Loucy (cell line): ENCODE measurements at regions not wholly inside any gene's neighbourhood (a gene's known extent, or its start where the extent isn't known, plus 50 kb on each side); places are given as distances from the start of the nearest gene placed in this dataset.
"Not testable (repeated sequence)": the region's sequence is repeated elsewhere in the genome, so short reads cannot be mapped to it uniquely, and the experiment has no call there.

Experiments
- H2AFZ ChIP-seq: fragments of 200-600 bp; sonication (generic); 2 replicates; pipeline ENCODE4 v1.6.0; 2016; ENCODE audit warnings: antibody characterized with exemption, mild to moderate bottlenecking, low read length, moderate library complexity
- H3F3A ChIP-seq: fragments of 200-600 bp; 2 replicates; pipeline ENCODE4 v1.6.0; 2016; ENCODE audit warnings: antibody characterized with exemption, low read depth, mild to moderate bottlenecking
- H3K27me3 ChIP-seq: fragments of 200-600 bp; sonication (generic); 2 replicates; pipeline ENCODE4 v1.6.1; 2014; ENCODE audit warnings: low read length, mild to moderate bottlenecking; ENCODE audit not compliant: insufficient read depth, poor library complexity, severe bottlenecking
- H3K36me3 ChIP-seq: fragments of 200-600 bp; sonication (generic); 2 replicates; pipeline ENCODE4 v1.6.1; 2016; ENCODE audit warnings: low read length; ENCODE audit not compliant: insufficient read depth
- H3K4me1 ChIP-seq: fragments of 200-600 bp; sonication (generic); 2 replicates; pipeline ENCODE4 v1.5.1; 2014; ENCODE audit warnings: low read length, mild to moderate bottlenecking; ENCODE audit not compliant: insufficient read depth, poor library complexity, severe bottlenecking
- H3K4me2 ChIP-seq: fragments of 200-600 bp; sonication (generic); 2 replicates; pipeline ENCODE4 v1.6.0; 2014; ENCODE audit warnings: antibody characterized with exemption, low read length, low read depth, mild to moderate bottlenecking; ENCODE audit not compliant: poor library complexity, severe bottlenecking
- H3K4me3 ChIP-seq: fragments of 200-600 bp; sonication (generic); 2 replicates; pipeline ENCODE4 v1.5.1; 2014; ENCODE audit warnings: low read length, mild to moderate bottlenecking, mixed read lengths; ENCODE audit not compliant: poor library complexity, severe bottlenecking
- H3K79me2 ChIP-seq: fragments of 200-600 bp; sonication (generic); 2 replicates; pipeline ENCODE4 v1.6.1; 2014; ENCODE audit warnings: low read length; ENCODE audit not compliant: insufficient read depth
- H3K9ac ChIP-seq: fragments of 200-600 bp; sonication (generic); 2 replicates; pipeline ENCODE4 v1.6.0; 2014; ENCODE audit warnings: mild to moderate bottlenecking, low read depth, low read length, moderate library complexity; ENCODE audit not compliant: poor library complexity, severe bottlenecking
- H3K9me2 ChIP-seq: fragments of 200-600 bp; sonication (generic); replicated peaks from 2 replicates; pipeline ENCODE4 v1.6.1; 2016; ENCODE audit warnings: low read depth, low read length, mixed read lengths
- H3K9me3 ChIP-seq: fragments of 200-600 bp; sonication (generic); 2 replicates; pipeline ENCODE4 v1.6.1; 2014; ENCODE audit warnings: mild to moderate bottlenecking, antibody characterized with exemption, low read length, low read depth; ENCODE audit not compliant: insufficient read depth
- H4K20me1 ChIP-seq: fragments of 200-600 bp; sonication (generic); 2 replicates; pipeline ENCODE4 v1.6.0; 2014; ENCODE audit warnings: antibody characterized with exemption, low read length, mild to moderate bottlenecking; ENCODE audit not compliant: insufficient read depth, poor library complexity, severe bottlenecking
- EZH2phosphoT487 ChIP-seq: fragments of 200-600 bp; IDR thresholded peaks from 2 replicates; pipeline ENCODE4 v1.6.1; 2018; ENCODE audit warnings: antibody characterized with exemption, mild to moderate bottlenecking, moderate library complexity, borderline replicate concordance
- TF ChIP-seq, protein P1 (sequence below): fragments of 200-600 bp; sonication (generic); conservative IDR thresholded peaks from 2 replicates; pipeline ENCODE4 v1.5.1; 2014; ENCODE audit warnings: mild to moderate bottlenecking, antibody characterized with exemption, low read length

DNA sequence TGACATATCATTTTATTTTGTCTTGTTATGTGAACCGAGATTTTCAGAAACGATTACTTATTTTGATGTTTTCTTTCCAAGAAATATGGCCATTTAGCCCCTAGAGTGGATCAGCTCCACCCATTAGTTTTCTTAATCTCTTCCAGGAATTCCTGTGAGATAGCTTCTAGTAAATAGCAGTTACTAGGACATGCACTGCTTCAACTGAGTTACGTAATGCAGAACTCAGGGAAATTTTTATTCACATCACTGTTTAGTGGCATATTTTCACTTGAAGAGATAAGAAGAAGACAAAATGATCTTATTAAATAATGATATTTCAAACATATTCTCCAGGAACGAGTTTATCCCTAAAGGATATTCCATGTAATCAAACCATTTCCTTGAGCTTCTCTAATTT lies 573.5 kb upstream of the CNTNAP5 start:
- H3K4me1 ChIP-seq: no peaks in the 10 kb centered on the region

DNA sequence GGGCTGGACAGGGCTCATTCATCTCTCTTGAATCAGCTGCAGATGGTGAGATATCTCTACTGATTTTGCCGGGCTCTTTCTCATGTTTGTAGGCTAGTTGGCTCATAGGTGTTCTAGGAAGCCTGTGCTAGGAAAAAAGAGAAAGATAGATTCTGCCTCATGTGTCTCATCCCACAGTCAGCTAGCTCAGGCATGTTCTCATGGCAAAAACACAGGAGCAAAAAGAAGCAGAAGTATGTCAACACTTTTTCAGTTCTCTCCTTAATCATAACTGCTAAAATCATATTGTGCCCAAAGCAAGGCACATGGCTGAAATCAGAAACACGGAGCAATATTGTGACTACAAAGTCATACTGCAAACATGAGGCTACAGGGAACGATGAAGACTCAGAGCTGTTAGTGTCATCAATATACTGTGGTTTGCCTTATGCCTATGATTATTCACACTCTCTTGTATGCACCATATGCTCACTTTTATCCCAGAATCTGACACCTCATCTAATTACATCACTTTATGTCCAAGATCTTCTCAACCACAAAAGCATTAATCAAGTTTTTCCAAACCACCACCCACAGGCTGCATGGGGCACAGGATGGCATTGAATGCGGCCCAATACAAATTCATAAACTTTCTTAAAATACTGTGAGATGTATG lies 571.9 kb upstream of the CNTNAP5 start:
- Histone ChIP-seq H2AFZ (no peak overlapping the region), H3K79me2 (no peaks in the 10 kb centered on the region), H3K27me3 (no peaks in the 10 kb centered on the region), H3K36me3 (no peaks in the 10 kb centered on the region), H3K9me2 (no peaks in the 10 kb centered on the region), H3K4me2 (no peak overlapping the region), H3F3A (no peaks in the 10 kb centered on the region), H3K4me3 (no peak overlapping the region), H3K9me3 (no peaks in the 10 kb centered on the region), H4K20me1 (no peaks in the 10 kb centered on the region), H3K4me1 (no peaks in the 10 kb centered on the region), H3K9ac (no peak overlapping the region)
- TF ChIP-seq, protein P1, sequence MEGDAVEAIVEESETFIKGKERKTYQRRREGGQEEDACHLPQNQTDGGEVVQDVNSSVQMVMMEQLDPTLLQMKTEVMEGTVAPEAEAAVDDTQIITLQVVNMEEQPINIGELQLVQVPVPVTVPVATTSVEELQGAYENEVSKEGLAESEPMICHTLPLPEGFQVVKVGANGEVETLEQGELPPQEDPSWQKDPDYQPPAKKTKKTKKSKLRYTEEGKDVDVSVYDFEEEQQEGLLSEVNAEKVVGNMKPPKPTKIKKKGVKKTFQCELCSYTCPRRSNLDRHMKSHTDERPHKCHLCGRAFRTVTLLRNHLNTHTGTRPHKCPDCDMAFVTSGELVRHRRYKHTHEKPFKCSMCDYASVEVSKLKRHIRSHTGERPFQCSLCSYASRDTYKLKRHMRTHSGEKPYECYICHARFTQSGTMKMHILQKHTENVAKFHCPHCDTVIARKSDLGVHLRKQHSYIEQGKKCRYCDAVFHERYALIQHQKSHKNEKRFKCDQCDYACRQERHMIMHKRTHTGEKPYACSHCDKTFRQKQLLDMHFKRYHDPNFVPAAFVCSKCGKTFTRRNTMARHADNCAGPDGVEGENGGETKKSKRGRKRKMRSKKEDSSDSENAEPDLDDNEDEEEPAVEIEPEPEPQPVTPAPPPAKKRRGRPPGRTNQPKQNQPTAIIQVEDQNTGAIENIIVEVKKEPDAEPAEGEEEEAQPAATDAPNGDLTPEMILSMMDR: no peak
- no peak for TF ChIP-seq EZH2phosphoT487

More for the DNA sequence above, 573.5 kb upstream of the CNTNAP5 start:
- Histone ChIP-seq H3F3A (no peaks in the 10 kb centered on the region), H3K79me2 (no peaks in the 10 kb centered on the region), H3K4me2 (no peak overlapping the region), H3K36me3 (no peaks in the 10 kb centered on the region), H3K27me3 (no peaks in the 10 kb centered on the region), H3K9ac (no peak overlapping the region), H3K4me3 (no peak overlapping the region), H2AFZ (no peak overlapping the region), H3K9me3 (no peaks in the 10 kb centered on the region), H3K9me2 (no peaks in the 10 kb centered on the region), H4K20me1 (no peaks in the 10 kb centered on the region)
- TF ChIP-seq EZH2phosphoT487: no peak
- TF ChIP-seq, protein P1: no peak

DNA sequence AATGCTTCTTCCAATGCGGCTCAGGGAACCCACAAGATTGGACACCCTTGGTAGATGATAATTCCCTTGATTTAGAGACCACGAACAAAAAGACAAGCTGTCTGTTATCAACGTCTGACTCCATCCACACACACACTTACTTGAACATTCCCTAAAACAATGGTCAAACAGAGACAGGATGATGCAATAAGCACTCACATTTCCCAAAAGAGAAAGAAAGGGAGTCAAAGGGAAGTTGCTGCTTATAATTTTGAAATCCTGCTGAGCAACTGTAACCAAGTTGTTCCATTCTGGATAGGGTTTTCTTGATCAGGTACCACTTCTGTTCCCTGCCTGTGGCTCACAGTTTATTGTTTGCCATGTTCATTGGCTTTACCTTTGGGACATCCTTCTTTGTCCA lies 571.3 kb upstream of the CNTNAP5 start:
- Histone ChIP-seq H3K79me2 (no peaks in the 10 kb centered on the region), H3K9me2 (no peaks in the 10 kb centered on the region), H3K9me3 (no peaks in the 10 kb centered on the region), H3K36me3 (no peaks in the 10 kb centered on the region), H3K9ac (no peak overlapping the region), H3K4me3 (no peak overlapping the region), H3K4me2 (no peak overlapping the region), H3K27me3 (no peaks in the 10 kb centered on the region), H2AFZ (no peak overlapping the region), H4K20me1 (no peaks in the 10 kb centered on the region), H3K4me1 (no peaks in the 10 kb centered on the region), H3F3A (no peaks in the 10 kb centered on the region)
- TF ChIP-seq, protein P1: no peak
- no peak for TF ChIP-seq EZH2phosphoT487

DNA sequence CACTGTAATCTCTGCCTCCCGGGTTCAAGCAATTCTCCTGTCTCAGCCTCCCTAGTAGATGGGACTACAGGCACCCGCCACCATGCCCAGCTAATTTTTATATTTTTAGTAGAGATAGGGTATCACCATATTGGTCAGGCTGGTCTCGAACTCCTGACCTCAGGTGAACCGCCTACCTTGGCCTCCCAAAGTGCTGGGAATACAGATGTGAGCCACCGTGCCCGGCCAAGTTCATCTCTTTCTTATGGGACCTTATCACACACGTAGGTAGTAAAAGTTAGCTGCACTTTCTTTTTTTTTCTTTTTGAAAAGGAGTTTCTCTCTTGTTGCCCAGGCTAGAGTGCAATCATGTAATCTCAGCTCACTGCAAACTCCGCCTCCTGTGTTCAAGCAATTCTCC lies 569.9 kb upstream of the CNTNAP5 start:
- not testable (repeated sequence) for H3K9ac ChIP-seq, H4K20me1 ChIP-seq, H3F3A ChIP-seq, H3K9me3 ChIP-seq, H3K36me3 ChIP-seq, H3K4me1 ChIP-seq, H3K4me3 ChIP-seq, H3K4me2 ChIP-seq, H3K9me2 ChIP-seq, H2AFZ ChIP-seq, H3K79me2 ChIP-seq, H3K27me3 ChIP-seq
